Kidney capillary endothelial cell (primary cell): ENCODE measurements at regions not wholly inside any gene's neighbourhood (a gene's known extent, or its start where the extent isn't known, plus 50 kb on each side); places are given as distances from the start of the nearest gene placed in this dataset.
"Not testable (repeated sequence)": the region's sequence is repeated elsewhere in the genome, so short reads cannot be mapped to it uniquely, and the experiment has no call there.

Source experiments
- DNase-seq: peaks from one replicate; pipeline ENCODE4 v3.0.0-alpha.2; 2018; ENCODE audit warnings: low spot score

GRCh38 chr19:41495589-41495988 lies 52.6 kb downstream of the ERICH4 start:
- no peak for DNase-seq

DNA sequence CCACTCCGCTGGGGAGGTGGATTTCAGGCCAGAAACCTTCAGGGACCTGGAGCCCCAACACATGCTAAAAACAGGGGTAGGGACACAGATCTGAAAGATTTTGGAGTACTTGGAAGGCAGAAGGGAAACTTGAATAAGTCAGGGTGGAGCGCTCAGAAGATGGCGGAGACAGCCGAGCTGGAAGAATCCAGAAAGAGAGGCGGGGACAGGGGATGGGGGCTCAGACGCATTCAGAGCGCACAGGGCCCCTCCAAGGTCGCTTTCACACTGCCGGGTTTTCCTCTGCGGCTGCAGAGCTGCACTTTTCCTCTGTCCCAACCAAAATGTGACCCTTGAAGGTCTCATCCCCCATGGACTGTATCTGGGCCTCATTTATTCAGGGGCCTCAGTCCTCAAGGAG lies 56.9 kb downstream of the ERICH4 start:
- DNase-seq, result peak; percentile 28

GRCh38 chr19:41500443-41500842 lies 57.5 kb downstream of the ERICH4 start:
- DNase-seq, result peak; percentile 81

- DNase-seq, result no peak
These were observed 58.9 kb downstream of the ERICH4 start for GRCh38 chr19:41501854-41502253.

DNA sequence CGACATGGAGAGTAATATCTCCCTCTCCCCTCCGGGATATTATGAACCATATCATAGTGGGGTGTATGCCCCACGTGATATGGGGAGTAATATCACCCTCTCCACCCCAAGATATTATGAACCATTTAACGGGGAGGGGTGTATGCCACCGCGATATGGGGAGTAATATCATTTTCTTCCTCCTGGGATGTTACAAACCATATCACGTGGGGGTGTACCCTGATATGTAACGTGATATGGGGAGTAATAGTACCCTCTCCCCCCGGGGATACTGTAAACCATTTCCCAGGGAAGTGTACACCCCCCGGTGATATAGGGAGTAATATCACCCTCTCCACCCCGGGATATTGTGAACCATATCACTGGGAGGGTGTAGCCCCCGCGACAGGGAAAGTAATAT lies 62.1 kb downstream of the ERICH4 start:
- no peak for DNase-seq

DNA sequence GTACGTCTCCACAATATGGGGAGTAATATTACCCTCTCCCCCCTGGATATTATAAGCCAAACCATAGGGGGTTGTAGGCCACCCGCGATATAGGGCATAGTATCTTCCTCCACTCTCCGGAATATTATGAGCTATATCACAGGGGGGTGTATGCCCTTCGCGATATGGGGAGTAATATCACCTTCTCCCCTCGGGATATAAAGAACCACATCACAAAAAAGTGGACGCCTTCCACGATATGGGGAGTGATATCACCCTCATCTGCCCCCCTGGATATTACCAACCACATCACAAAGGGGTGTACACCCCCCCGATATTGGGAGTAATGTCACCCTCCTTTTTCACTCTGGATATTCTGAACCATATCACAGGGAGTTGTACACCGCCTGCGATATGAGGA lies 65.5 kb upstream of the CEACAM21 start:
- no peak for DNase-seq

DNA sequence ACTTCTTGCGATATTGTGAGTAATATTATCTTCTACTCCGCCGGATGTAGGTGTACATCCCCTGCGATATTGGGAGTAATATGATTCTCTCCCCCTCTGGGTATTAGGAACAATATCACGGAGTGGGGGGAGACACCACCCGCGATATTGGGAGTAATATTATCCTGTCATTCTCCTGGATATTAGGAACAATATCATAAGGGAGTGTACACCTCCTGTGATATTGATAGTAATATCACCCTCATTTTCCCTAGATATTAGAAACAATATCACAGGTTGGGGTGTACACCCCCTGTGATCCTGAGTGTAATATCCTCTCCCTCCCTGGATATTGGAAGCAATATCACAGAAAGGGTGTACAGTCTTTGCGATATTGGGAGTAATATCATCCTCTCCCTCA lies 64.3 kb upstream of the CEACAM21 start:
- DNase-seq, result no peak

DNA sequence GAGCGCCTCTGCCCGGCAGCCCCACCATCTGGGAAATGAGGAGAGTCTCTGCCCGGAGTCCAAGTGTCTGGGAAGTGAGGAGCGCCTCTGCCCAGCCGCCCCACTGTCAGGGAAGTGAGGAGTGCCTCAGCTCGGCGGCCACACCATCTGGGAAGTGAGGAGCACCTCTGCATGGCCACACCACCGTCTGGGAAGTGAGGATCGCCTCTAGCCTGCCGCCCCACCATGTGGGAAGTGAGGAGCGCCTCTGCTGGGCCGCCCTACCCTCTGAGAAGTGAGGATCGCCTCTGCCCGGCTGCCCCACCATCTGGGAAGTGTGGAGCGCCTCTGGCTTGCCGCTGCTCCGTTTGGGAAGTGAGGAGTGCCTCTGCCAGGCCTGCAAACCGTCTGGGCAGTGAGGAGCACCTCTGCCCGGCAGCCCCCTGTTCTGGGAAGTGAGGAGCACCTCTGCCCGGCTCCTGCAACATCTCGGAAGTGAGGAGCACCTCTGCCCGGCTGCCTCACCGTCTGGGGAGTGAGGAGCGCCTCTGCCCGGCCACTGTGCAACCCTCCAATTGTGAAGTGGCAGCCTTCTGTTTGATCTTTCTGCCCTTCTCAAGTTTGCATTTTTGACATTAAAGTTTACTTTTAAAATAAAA lies 60.8 kb upstream of the CEACAM21 start:
- DNase-seq, result no peak

- DNase-seq, result not testable (repeated sequence)
These were observed 59.4 kb upstream of the CEACAM21 start for GRCh38 chr19:41516292-41517171.

- no peak for DNase-seq
These were observed 57.8 kb upstream of the CEACAM21 start for GRCh38 chr19:41518141-41518540.

GRCh38 chr19:41521138-41521930 lies 54.6 kb upstream of the CEACAM21 start:
- DNase-seq, result not testable (repeated sequence)

DNA sequence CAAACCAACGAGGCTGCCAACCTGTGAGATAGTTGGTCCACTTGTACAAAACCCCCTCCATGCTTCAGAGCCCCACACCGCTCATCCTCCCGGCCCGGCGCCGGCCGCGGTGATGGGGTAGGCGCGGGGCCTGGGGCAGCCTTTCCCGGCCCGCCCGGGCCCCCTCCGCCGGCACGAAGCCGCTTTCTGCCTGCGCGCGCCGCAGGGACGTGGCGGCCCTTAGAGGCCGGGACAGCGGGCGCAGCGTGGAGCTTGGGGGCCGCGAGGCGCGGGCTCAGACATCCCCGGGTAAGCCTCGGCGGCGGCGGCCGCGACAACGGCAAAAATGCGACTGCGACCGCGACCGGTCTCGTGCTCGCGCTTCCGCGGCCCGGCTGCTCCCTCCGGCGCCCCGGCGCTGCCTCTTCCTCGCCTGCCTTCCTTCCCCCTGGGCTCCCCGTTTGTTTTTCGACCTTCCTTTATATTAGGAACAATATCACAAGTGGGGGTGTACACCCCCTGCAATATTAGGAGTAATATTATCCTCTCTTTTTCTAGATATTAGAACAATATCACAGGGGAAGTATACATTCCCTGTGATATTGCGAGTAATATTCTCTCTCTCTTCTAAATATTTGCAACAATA lies 53.9 kb upstream of the CEACAM21 start:
- DNase-seq, result no peak

DNA sequence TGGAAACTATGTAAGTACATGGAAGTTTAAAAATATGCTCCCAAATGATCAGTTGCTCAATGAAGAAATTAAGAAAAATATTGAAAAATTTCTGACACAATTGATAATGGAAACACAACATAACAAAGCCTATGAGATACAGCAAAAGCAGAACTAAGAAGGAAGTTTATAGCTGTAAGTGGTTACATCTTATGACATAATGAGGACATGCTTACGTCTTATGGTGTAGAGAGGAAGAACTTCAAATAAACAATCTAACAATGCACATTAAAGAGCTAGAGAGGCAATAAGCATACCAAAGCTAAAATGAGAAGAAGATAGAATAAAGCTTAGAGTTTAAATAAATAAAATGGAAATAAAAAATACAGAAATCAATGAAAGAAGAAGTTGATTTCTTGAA lies 50.0 kb upstream of the CEACAM21 start:
- no peak for DNase-seq
